ENCODE measurements at regions not wholly inside any gene's neighbourhood (a gene's known extent, or its start where the extent isn't known, plus 50 kb on each side); places are given as distances from the start of the nearest gene placed in this dataset.

DNA sequence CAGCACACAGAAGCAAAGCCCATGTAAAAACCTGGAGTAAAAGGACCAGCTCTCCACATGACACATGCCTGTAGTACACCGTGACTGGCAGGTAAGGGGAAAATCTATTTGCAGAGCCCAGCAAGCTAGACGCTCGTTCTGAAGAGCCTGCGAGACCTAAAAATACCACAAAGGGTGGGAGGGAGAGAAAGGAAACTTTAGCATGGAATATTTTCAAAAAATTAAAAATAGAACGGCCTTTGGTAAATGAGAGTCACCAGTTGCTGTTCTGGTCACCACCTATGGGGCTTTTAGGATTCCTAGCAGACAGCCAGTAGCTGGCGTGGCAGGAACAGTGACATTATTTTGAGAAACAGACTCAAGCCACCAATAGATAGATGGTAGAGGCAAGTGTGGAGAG, 115.5 kb downstream of the MID1IP1 start:
- no peak for TF ChIP-seq POLR2A (IDR thresholded peaks at IDR 0.05)
- TF ChIP-seq CTCF (IDR thresholded peaks at IDR 0.05), result no peak
- no peak for TF ChIP-seq POLR2AphosphoS5 (IDR thresholded peaks at IDR 0.05)
